Right cardiac atrium (tissue), 5 donors: ENCODE measurements at regions not wholly inside any gene's neighbourhood (a gene's known extent, or its start where the extent isn't known, plus 50 kb on each side); places are given as distances from the start of the nearest gene placed in this dataset.

ENCODE experiments used
- ATAC-seq, 2 donors: fragments of 200-7000 bp; cut with Tn5 transposase; one replicate each; pipeline versions ENCODE4 v1.8.0 to v1.9.1; 2020; ENCODE audit warnings: moderate library complexity in 2 of 2, mild to moderate bottlenecking in 1 of 2
- DNase-seq, 3 donors: peaks; one replicate each; pipeline ENCODE4 v3.0.0-alpha.2; 2020
- H3K27ac ChIP-seq: one replicate; pipeline ENCODE4 v1.5.1; 2013; ENCODE audit warnings: mild to moderate bottlenecking, low read length, control low read depth, moderate library complexity
- H3K27me3 ChIP-seq: one replicate; pipeline ENCODE4 v1.6.1; 2013; ENCODE audit not compliant: control insufficient read depth, insufficient read depth
- H3K4me1 ChIP-seq: one replicate; pipeline ENCODE4 v1.6.1; 2013; ENCODE audit warnings: low read length; ENCODE audit not compliant: control insufficient read depth, insufficient read depth
- H3K4me3 ChIP-seq: one replicate; pipeline ENCODE4 v1.5.1; 2013; ENCODE audit warnings: low read length, control low read depth
- H3K9me3 ChIP-seq: one replicate; pipeline ENCODE4 v1.6.1; 2013; ENCODE audit warnings: low read length; ENCODE audit not compliant: control insufficient read depth
- WGBS: extraction: QIAGEN DNeasy Blood & Tissue Kit; methylation state at CpG from one replicate; pipeline ENCODE4 v1.1.7; 2013; 5-methylcytosine and 5-hydroxymethylcytosine counted together
- intact Hi-C, 4 donors: fragments of 100-400 bp; cut with DNase I; formaldehyde crosslinking; loops; one replicate each; pipeline versions ENCODE4 v1.11.0 to v1.14.0; 2022 to 2023
- donor health status: healthy with polysubstance abuse.
- donor health status: DM: no; HTN: yes; CAD: no.
- donor health status: DM: no; HTN: no; CAD: no.
- donor health status: DM: no; HTN: yes; CAD: no; lungs with severe emphysema.
- donor health status: DM: yes; HTN: yes; CAD: no.

DNA sequence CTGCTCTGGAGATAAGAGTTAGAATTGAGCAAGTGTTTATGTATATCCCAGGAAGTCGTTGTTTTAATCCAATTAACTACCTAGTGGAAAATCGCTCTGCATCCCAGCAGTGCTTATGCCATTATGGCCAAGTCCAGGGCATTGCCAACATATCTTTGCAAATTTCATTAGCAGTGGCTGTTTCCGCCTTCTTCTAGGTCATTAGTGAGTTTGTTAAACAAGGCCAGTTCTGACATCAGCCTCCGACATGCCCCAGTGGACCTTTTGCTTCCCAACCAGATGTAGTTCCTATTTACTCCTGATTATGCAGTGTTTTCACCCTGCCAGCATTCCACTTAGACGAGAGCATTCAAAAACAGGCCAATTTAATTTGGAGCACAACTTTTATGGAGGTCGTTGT lies 106.8 kb upstream of the FAM78B start:
- WGBS, result 44% methylated on average over 6 of the region's 6 CpGs
- H3K4me3 ChIP-seq, result no peak overlapping the region
- no peaks in the 10 kb centered on the region for H3K27me3 ChIP-seq
- H3K4me1 ChIP-seq, result no peaks in the 10 kb centered on the region
- DNase-seq (no peak), ATAC-seq (no peak)
- H3K9me3 ChIP-seq, result no peaks in the 10 kb centered on the region
- no peak overlapping the region for H3K27ac ChIP-seq
- intact Hi-C loops, result no loop called here

- no peaks in the 10 kb centered on the region for H3K27me3 ChIP-seq
- WGBS, result 61% methylated on average over 3 of the region's 3 CpGs
- DNase-seq (no peak), ATAC-seq (no peak)
- H3K27ac ChIP-seq, result no peak overlapping the region
- H3K9me3 ChIP-seq, result no peaks in the 10 kb centered on the region
- intact Hi-C loops, result no loop called here
- peaks cover 1% of the 10 kb centered on the region for H3K4me1 ChIP-seq
- H3K4me3 ChIP-seq, result no peak overlapping the region
Measured at GRCh38 chr1:166282391-166283137, 115.8 kb upstream of the FAM78B start.

DNA sequence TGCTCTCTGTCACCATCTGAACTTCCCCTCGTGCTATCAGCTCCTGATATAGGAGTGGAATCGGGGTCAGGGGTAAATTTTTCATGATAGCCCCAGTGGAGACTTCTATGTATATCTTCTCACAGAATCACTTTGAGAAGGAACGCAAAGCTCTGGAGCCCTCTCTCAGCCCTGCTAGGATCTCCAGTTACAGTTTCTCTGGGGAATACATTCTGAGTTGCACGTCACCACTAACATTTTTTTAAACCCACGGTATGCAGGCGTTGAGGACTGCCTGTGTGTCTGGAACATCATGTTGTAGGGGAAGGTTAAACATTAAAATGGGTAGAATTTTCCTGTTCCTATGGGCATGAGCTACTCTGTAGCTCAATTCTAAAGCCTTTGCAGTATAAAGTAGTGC lies 116.4 kb upstream of the FAM78B start:
- Histone ChIP-seq H3K27ac (no peak overlapping the region), H3K4me1 (peaks cover 1% of the 10 kb centered on the region), H3K27me3 (no peaks in the 10 kb centered on the region), H3K4me3 (no peak overlapping the region), H3K9me3 (no peaks in the 10 kb centered on the region)
- no peak for ATAC-seq
- WGBS, result 15% methylated on average over 6 of the region's 6 CpGs
- intact Hi-C loops, result no loop called here
- no peak for DNase-seq

GRCh38 chr1:166283600-166283999 lies 116.8 kb upstream of the FAM78B start:
- ATAC-seq (no peak), DNase-seq (no peak)
- no peaks in the 10 kb centered on the region for H3K9me3 ChIP-seq
- H3K4me1 ChIP-seq, result peaks cover 1% of the 10 kb centered on the region
- H3K27ac ChIP-seq, result no peak overlapping the region
- WGBS, result 84% methylated on average over 5 of the region's 5 CpGs
- H3K27me3 ChIP-seq, result no peaks in the 10 kb centered on the region
- H3K4me3 ChIP-seq, result no peak overlapping the region
- intact Hi-C loops, result no loop called here

DNA sequence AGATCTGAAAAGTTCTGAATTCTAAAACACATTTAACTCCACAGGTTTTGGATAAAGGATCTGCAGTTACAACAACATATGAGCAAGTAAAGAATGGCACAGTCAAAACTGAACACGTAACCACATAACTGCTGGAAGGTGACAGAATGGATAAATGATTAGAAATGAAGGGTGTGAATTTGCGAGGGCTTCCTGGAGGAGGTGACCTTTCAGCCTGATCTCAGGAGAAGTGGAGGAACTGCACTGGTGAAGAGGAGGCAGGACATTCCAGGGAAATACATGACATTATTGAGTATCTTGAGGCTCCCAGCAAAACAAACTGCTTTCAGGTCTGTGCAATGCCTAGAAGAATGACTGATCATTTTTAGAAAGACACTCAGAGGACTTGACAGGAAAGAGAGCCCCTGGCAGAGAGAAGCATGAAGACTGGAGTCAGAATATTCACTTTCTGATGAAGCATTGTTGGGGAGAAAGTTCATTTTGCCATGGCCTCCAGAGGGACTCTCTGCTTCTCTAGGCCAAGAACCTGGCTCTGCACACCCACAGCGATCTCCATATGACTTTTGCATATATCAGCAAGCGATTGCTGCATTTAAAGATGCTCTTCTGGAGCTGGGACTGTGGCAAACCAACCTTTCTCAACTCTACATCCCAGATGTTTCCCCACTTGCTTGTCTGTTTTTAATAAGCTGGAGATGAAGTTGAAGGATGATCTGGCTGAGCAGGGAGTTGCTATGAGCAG lies 122.7 kb upstream of the FAM78B start:
- no peak for ATAC-seq
- no peaks in the 10 kb centered on the region for H3K27me3 ChIP-seq
- no peak for DNase-seq
- intact Hi-C loops, result no loop called here
- H3K4me1 ChIP-seq, result no peaks in the 10 kb centered on the region
- H3K4me3 ChIP-seq, result no peak overlapping the region
- no peaks in the 10 kb centered on the region for H3K9me3 ChIP-seq
- H3K27ac ChIP-seq, result no peak overlapping the region
- 73% methylated on average over 4 of the region's 4 CpGs for WGBS

GRCh38 chr1:166295656-166296055 lies 128.9 kb upstream of the FAM78B start:
- H3K27me3 ChIP-seq, result no peaks in the 10 kb centered on the region
- H3K9me3 ChIP-seq, result no peaks in the 10 kb centered on the region
- no peak overlapping the region for H3K4me3 ChIP-seq
- DNase-seq (no peak), ATAC-seq (no peak)
- no peaks in the 10 kb centered on the region for H3K4me1 ChIP-seq
- no peak overlapping the region for H3K27ac ChIP-seq
- intact Hi-C loops, result no loop called here
- WGBS, result 72% methylated on average over 1 of the region's 1 CpG

- ATAC-seq (no peak), DNase-seq (no peak)
- Histone ChIP-seq H3K4me3 (no peak overlapping the region), H3K27me3 (no peaks in the 10 kb centered on the region), H3K4me1 (no peaks in the 10 kb centered on the region), H3K27ac (no peak overlapping the region), H3K9me3 (no peaks in the 10 kb centered on the region)
- WGBS, result 71% methylated on average over 1 of the region's 1 CpG
- intact Hi-C loops, result no loop called here
Measured at GRCh38 chr1:166297993-166298392, 131.2 kb upstream of the FAM78B start.

- Histone ChIP-seq H3K4me1 (no peaks in the 10 kb centered on the region), H3K4me3 (no peak overlapping the region), H3K27me3 (no peaks in the 10 kb centered on the region), H3K27ac (no peak overlapping the region), H3K9me3 (no peaks in the 10 kb centered on the region)
- intact Hi-C loops, result no loop called here
- WGBS, result 87% methylated on average over 5 of the region's 5 CpGs
- ATAC-seq (no peak), DNase-seq (no peak)
Measured at GRCh38 chr1:166300767-166301166, 134.0 kb upstream of the FAM78B start.

DNA sequence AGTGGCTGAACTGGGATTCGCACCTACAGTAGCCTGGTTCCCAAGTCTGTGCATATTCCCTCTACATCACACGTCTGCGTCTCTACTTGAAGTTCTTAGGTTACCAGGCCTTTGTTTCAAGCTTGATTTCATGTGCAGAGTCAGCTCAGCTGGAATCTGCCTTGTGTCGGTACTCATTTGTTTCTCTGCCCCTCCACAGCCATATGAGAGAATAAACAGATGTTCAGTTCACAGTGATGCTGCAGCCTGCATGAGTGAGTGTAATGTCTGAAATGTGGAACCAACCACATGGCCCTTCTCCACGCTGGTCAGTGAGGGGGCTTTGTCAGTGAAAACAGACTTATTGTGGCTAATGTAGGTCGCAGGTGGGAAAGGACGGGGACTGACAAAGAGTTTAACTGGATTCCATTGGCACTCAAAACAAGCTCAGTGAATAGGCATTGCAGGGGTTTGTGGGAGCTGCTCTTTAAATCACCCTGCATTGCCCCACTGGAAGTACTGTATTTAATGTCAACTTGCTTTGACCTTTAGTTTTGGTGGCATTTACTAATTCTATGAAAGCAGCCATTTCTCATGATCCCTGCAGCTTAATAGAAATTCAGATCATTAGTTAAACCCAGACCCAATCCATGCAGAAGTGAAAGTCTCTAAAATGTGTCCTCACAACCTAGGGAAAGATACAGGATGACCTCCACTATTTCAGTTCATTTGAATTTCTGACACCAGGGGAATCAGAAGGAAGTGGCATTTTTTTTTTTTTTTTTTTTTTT lies 136.4 kb upstream of the FAM78B start:
- 69% methylated on average over 7 of the region's 7 CpGs for WGBS
- ATAC-seq (no peak), DNase-seq (no peak)
- Histone ChIP-seq H3K4me3 (no peak overlapping the region), H3K9me3 (no peaks in the 10 kb centered on the region), H3K4me1 (no peaks in the 10 kb centered on the region), H3K27ac (no peak overlapping the region), H3K27me3 (no peaks in the 10 kb centered on the region)
- intact Hi-C loops, result no loop called here

GRCh38 chr1:166304131-166304530 lies 137.3 kb upstream of the FAM78B start:
- H3K4me1 ChIP-seq, result no peaks in the 10 kb centered on the region
- no peak for ATAC-seq

GRCh38 chr1:166305371-166305770 lies 138.6 kb upstream of the FAM78B start:
- 44% methylated on average over 2 of the region's 2 CpGs for WGBS
- Histone ChIP-seq H3K27me3 (no peaks in the 10 kb centered on the region), H3K27ac (no peak overlapping the region), H3K4me1 (no peaks in the 10 kb centered on the region), H3K9me3 (no peaks in the 10 kb centered on the region), H3K4me3 (no peak overlapping the region)
- no peak for DNase-seq
- ATAC-seq, result no peak
- intact Hi-C loops, result no loop called here

More at GRCh38 chr1:166304131-166304530, 137.3 kb upstream of the FAM78B start:
- no peak for DNase-seq
- intact Hi-C loops, result no loop called here
- Histone ChIP-seq H3K27me3 (no peaks in the 10 kb centered on the region), H3K9me3 (no peaks in the 10 kb centered on the region), H3K4me3 (no peak overlapping the region), H3K27ac (no peak overlapping the region)
- 49% methylated on average over 3 of the region's 3 CpGs for whole genome bisulfite sequencing
